Smooth muscle cell (in vitro differentiated cells): ENCODE measurements at regions not wholly inside any gene's neighbourhood (a gene's known extent, or its start where the extent isn't known, plus 50 kb on each side); places are given as distances from the start of the nearest gene placed in this dataset.

ENCODE experiments used
- DNase-seq: peaks from one replicate; lab custom pipeline; 2025; ENCODE audit not compliant: unreplicated experiment; lab: John Stamatoyannopoulos, UW
- H2AFZ ChIP-seq: fragments of 200-600 bp; sonication (generic); 2 replicates; pipeline ENCODE4 v1.6.0; 2016; ENCODE audit warnings: antibody characterized with exemption, low read depth, mild to moderate bottlenecking
- H3F3A ChIP-seq: fragments of 200-600 bp; sonication (generic); 2 replicates; pipeline ENCODE4 v1.6.0; 2017; ENCODE audit warnings: antibody characterized with exemption, low read depth
- H3K27ac ChIP-seq: fragments of 200-600 bp; sonication (generic); 2 replicates; pipeline ENCODE4 v1.5.1; 2016; ENCODE audit warnings: low read depth, mild to moderate bottlenecking
- H3K27me3 ChIP-seq: fragments of 200-600 bp; sonication (generic); 2 replicates; pipeline ENCODE4 v1.6.1; 2016; ENCODE audit warnings: low read depth, mild to moderate bottlenecking
- H3K36me3 ChIP-seq: fragments of 200-600 bp; sonication (generic); 2 replicates; pipeline ENCODE4 v1.5.1; 2016; ENCODE audit warnings: low read depth
- H3K4me1 ChIP-seq: fragments of 200-600 bp; sonication (generic); 2 replicates; pipeline ENCODE4 v1.5.1; 2016; ENCODE audit warnings: low read depth
- H3K4me2 ChIP-seq: fragments of 200-600 bp; sonication (generic); 2 replicates; pipeline ENCODE4 v1.6.0; 2016; ENCODE audit warnings: mild to moderate bottlenecking
- H3K4me3 ChIP-seq: fragments of 200-600 bp; sonication (generic); 2 replicates; pipeline ENCODE4 v1.5.1; 2016; ENCODE audit warnings: mild to moderate bottlenecking
- H3K79me2 ChIP-seq: fragments of 200-600 bp; sonication (generic); 2 replicates; pipeline ENCODE4 v1.6.0; 2016; ENCODE audit warnings: low read depth, mild to moderate bottlenecking
- H3K9ac ChIP-seq: fragments of 200-600 bp; sonication (generic); 2 replicates; pipeline ENCODE4 v1.6.0; 2016; ENCODE audit warnings: low read depth
- H3K9me3 ChIP-seq: fragments of 200-600 bp; sonication (generic); replicated peaks from 2 replicates; pipeline ENCODE4 v1.5.1; 2016; ENCODE audit warnings: low read depth
- H4K20me1 ChIP-seq: fragments of 200-600 bp; sonication (generic); 2 replicates; pipeline ENCODE4 v1.6.0; 2016; ENCODE audit warnings: low read depth
- WGBS: methylation state at CpG from one replicate; pipeline ENCODE4 v1.1.7; 2016; ENCODE audit warnings: low lambda C conversion rate; 5-methylcytosine and 5-hydroxymethylcytosine counted together
- TF ChIP-seq, protein P1 (sequence below): fragments of 200-600 bp; sonication (generic); IDR thresholded peaks from 2 replicates; pipeline ENCODE4 v1.5.1; 2017; ENCODE audit warnings: borderline replicate concordance, mild to moderate bottlenecking, antibody characterized with exemption; ENCODE audit not compliant: insufficient read depth, poor library complexity, severe bottlenecking

- H3K27me3 ChIP-seq, result no peaks in the 10 kb centered on the region
- H3K36me3 ChIP-seq, result no peaks in the 10 kb centered on the region
- 89% methylated on average over 10 of the region's 10 CpGs for WGBS
- no peak overlapping the region for H3K4me3 ChIP-seq
- H4K20me1 ChIP-seq, result no peaks in the 10 kb centered on the region
- H3K9ac ChIP-seq, result no peak overlapping the region
- TF ChIP-seq, protein P1, sequence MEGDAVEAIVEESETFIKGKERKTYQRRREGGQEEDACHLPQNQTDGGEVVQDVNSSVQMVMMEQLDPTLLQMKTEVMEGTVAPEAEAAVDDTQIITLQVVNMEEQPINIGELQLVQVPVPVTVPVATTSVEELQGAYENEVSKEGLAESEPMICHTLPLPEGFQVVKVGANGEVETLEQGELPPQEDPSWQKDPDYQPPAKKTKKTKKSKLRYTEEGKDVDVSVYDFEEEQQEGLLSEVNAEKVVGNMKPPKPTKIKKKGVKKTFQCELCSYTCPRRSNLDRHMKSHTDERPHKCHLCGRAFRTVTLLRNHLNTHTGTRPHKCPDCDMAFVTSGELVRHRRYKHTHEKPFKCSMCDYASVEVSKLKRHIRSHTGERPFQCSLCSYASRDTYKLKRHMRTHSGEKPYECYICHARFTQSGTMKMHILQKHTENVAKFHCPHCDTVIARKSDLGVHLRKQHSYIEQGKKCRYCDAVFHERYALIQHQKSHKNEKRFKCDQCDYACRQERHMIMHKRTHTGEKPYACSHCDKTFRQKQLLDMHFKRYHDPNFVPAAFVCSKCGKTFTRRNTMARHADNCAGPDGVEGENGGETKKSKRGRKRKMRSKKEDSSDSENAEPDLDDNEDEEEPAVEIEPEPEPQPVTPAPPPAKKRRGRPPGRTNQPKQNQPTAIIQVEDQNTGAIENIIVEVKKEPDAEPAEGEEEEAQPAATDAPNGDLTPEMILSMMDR, result no peak
- no peaks in the 10 kb centered on the region for H3K79me2 ChIP-seq
- H3K4me2 ChIP-seq, result no peak overlapping the region
- H3K4me1 ChIP-seq, result no peaks in the 10 kb centered on the region
- H2AFZ ChIP-seq, result no peak overlapping the region
- no peak for DNase-seq
- no peaks in the 10 kb centered on the region for H3F3A ChIP-seq
- H3K27ac ChIP-seq, result no peak overlapping the region
- no peaks in the 10 kb centered on the region for H3K9me3 ChIP-seq
Observed at GRCh38 chr5:167049771-167050567, 1241.5 kb upstream of the WWC1 start.

DNA sequence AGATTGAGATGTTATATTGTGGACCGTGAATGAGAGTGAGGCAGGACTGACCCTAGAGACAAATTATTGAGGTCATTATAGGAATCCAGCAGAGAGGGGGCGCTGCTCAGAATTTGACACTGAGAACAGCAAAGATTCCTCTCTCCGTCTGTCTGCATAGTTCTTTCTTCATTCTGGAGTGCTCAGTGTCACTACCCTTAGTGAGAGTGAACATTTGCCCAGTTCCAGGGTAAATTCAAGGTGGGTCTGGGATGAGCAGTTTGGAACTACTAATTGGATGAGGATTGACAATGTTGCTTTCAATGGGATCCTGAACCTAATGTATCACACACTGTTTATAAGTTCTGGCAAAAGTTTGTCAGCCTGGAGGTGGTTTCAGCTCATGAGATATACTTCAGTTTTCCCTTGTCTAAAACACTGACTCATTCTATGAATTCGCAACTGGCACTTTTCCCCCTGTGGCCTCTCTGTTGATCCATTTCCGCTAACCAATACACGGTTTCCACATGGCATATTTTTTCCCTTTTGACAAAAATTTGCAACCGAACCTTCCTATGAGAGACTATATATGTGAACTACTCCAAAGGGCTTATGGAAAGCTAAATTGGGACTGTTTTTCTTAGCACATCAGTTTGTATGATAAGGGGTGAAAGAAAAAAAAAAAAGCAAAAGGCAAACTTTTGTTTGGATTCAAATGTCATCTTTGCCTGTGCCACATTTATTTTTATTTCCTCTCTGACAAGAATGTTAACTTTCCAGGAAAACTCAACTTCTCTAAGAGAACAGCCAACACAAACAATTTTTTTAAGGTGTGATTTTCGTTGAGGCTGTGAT is 1240.7 kb upstream of the WWC1 start:
- H3K4me2 ChIP-seq, result no peak overlapping the region

GRCh38 chr5:167051402-167051768 is 1240.1 kb upstream of the WWC1 start:
- no peak for DNase-seq
- Histone ChIP-seq H3K9me3 (no peaks in the 10 kb centered on the region), H3F3A (no peaks in the 10 kb centered on the region), H3K27me3 (no peaks in the 10 kb centered on the region), H3K4me2 (no peak overlapping the region), H3K9ac (no peak overlapping the region), H3K36me3 (no peaks in the 10 kb centered on the region), H3K27ac (no peak overlapping the region), H4K20me1 (no peaks in the 10 kb centered on the region), H3K79me2 (no peaks in the 10 kb centered on the region), H2AFZ (no peak overlapping the region), H3K4me1 (no peaks in the 10 kb centered on the region), H3K4me3 (no peak overlapping the region)
- 90% methylated on average over 7 of the region's 7 CpGs for WGBS
- TF ChIP-seq, protein P1, result no peak

More for the DNA sequence above, 1240.7 kb upstream of the WWC1 start:
- DNase-seq, result no peak
- Histone ChIP-seq H2AFZ (no peak overlapping the region), H3K9me3 (no peaks in the 10 kb centered on the region), H3K4me3 (no peak overlapping the region), H3K36me3 (no peaks in the 10 kb centered on the region), H3K79me2 (no peaks in the 10 kb centered on the region), H3F3A (no peaks in the 10 kb centered on the region), H3K27me3 (no peaks in the 10 kb centered on the region), H3K4me1 (no peaks in the 10 kb centered on the region), H3K9ac (no peak overlapping the region), H3K27ac (no peak overlapping the region), H4K20me1 (no peaks in the 10 kb centered on the region)
- 65% methylated on average over 8 of the region's 8 CpGs for WGBS
- TF ChIP-seq, protein P1, result peak; percentile 14
